GM18868 (cell line): ENCODE measurements at regions not wholly inside any gene's neighbourhood (a gene's known extent, or its start where the extent isn't known, plus 50 kb on each side); places are given as distances from the start of the nearest gene placed in this dataset.

Experiments
- ATAC-seq: cut with Tn5 transposase; IDR thresholded peaks from one replicate; pipeline ENCODE4 v1.9.1; 2021; ENCODE audit warnings: mild to moderate bottlenecking, moderate library complexity; ENCODE audit not compliant: unreplicated experiment

GRCh38 chr21:16842696-16843035 lies 670.2 kb upstream of the CXADR start:
- ATAC-seq = no peak

GRCh38 chr21:16847211-16847610 lies 665.6 kb upstream of the CXADR start:
- no peak for ATAC-seq

GRCh38 chr21:16851054-16851453 lies 661.8 kb upstream of the CXADR start:
- no peak for ATAC-seq

GRCh38 chr21:16855164-16855667 lies 657.6 kb upstream of the CXADR start:
- ATAC-seq = no peak

- ATAC-seq = no peak
These were observed 649.4 kb upstream of the CXADR start for GRCh38 chr21:16863362-16863905.

GRCh38 chr21:16863908-16864307 lies 648.9 kb upstream of the CXADR start:
- no peak for ATAC-seq

- ATAC-seq = no peak
These were observed 647.2 kb upstream of the CXADR start for GRCh38 chr21:16865632-16866031.

GRCh38 chr21:16866851-16867250 lies 646.0 kb upstream of the CXADR start:
- ATAC-seq = no peak

- ATAC-seq = no peak
These were observed 642.7 kb upstream of the CXADR start for GRCh38 chr21:16870103-16870502.

GRCh38 chr21:16872616-16873015 lies 640.2 kb upstream of the CXADR start:
- ATAC-seq = no peak

- no peak for ATAC-seq
These were observed 639.7 kb upstream of the CXADR start for GRCh38 chr21:16873176-16873575.

- no peak for ATAC-seq
These were observed 639.2 kb upstream of the CXADR start for GRCh38 chr21:16873596-16873995.

- ATAC-seq = no peak
These were observed 633.4 kb upstream of the CXADR start for GRCh38 chr21:16879479-16879878.

GRCh38 chr21:16891821-16892220 lies 621.0 kb upstream of the CXADR start:
- ATAC-seq = no peak

- ATAC-seq = no peak
These were observed 612.2 kb upstream of the CXADR start for GRCh38 chr21:16900685-16901084.

- ATAC-seq = no peak
These were observed 604.8 kb upstream of the CXADR start for GRCh38 chr21:16908077-16908476.

- ATAC-seq = no peak
These were observed 602.2 kb upstream of the CXADR start for GRCh38 chr21:16910435-16911165.

GRCh38 chr21:16911166-16911607 lies 601.7 kb upstream of the CXADR start:
- ATAC-seq = no peak

- ATAC-seq = no peak
These were observed 600.8 kb upstream of the CXADR start for GRCh38 chr21:16912075-16912474.

GRCh38 chr21:16913010-16913409 lies 599.8 kb upstream of the CXADR start:
- no peak for ATAC-seq

GRCh38 chr21:16928439-16928838 lies 584.4 kb upstream of the CXADR start:
- ATAC-seq = no peak

GRCh38 chr21:16932314-16932713 lies 580.5 kb upstream of the CXADR start:
- ATAC-seq = no peak

GRCh38 chr21:16942703-16943102 lies 570.1 kb upstream of the CXADR start:
- ATAC-seq = no peak
